ENCODE measurements at regions not wholly inside any gene's neighbourhood (a gene's known extent, or its start where the extent isn't known, plus 50 kb on each side); places are given as distances from the start of the nearest gene placed in this dataset.

DNA sequence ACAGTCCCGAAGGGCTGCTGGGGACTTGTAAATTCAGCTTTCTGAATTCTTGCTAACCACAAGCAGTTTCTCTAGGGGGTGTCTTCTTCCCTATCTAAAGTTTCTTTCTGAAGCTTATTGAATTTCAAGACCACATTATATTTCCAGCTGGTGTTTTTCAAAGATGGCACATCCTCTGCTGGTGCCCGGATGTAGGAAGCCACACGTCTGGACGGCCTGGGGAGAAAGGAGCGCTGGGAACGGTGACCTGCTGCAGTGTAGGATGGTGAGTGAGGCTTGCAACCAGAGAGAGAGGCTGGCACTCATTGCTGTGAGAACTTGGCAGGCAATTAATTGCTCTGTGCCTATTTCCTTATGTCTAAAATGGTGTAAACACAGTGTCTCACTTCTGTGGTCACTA lies 776.4 kb downstream of the TYW1 start:
- no peak overlapping the region for H3K9ac ChIP-seq (ENCODE audit: low read depth, low read length)
- no peaks in the 10 kb centered on the region for H3K4me1 ChIP-seq (ENCODE audit: insufficient read depth, low read length)
- no peaks in the 10 kb centered on the region for H3K79me2 ChIP-seq (ENCODE audit: insufficient read depth, low read length)
- DNase-seq: no peak
- no peaks in the 10 kb centered on the region for H3K9me3 ChIP-seq (ENCODE audit: insufficient read depth, low read length, severe bottlenecking)
- no peak overlapping the region for H3K27ac ChIP-seq (ENCODE audit: low read length)
- no peaks in the 10 kb centered on the region for H4K20me1 ChIP-seq (ENCODE audit: insufficient read depth, low read length)
- no peak overlapping the region for H3K4me3 ChIP-seq (ENCODE audit: low read depth in 1 of 2, low read length in 2 of 2)
- TF ChIP-seq, protein P1, sequence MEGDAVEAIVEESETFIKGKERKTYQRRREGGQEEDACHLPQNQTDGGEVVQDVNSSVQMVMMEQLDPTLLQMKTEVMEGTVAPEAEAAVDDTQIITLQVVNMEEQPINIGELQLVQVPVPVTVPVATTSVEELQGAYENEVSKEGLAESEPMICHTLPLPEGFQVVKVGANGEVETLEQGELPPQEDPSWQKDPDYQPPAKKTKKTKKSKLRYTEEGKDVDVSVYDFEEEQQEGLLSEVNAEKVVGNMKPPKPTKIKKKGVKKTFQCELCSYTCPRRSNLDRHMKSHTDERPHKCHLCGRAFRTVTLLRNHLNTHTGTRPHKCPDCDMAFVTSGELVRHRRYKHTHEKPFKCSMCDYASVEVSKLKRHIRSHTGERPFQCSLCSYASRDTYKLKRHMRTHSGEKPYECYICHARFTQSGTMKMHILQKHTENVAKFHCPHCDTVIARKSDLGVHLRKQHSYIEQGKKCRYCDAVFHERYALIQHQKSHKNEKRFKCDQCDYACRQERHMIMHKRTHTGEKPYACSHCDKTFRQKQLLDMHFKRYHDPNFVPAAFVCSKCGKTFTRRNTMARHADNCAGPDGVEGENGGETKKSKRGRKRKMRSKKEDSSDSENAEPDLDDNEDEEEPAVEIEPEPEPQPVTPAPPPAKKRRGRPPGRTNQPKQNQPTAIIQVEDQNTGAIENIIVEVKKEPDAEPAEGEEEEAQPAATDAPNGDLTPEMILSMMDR (IDR thresholded peaks at IDR 0.05; ENCODE audit: borderline replicate concordance, extremely low read depth, low read length, poor library complexity, severe bottlenecking): no peak
- TF ChIP-seq EZH2 (IDR thresholded peaks at IDR 0.05; ENCODE audit: borderline replicate concordance, low read depth, low read length, severe bottlenecking): no peak
- H3K36me3 ChIP-seq (ENCODE audit: insufficient read depth, low read length): no peaks in the 10 kb centered on the region
- ATAC-seq (ENCODE audit: insufficient read depth, low read depth): no peak
- no peaks in the 10 kb centered on the region for H3K27me3 ChIP-seq (ENCODE audit: insufficient read depth, low read length, poor library complexity)
- no peak overlapping the region for H3K4me2 ChIP-seq (ENCODE audit: insufficient read depth, low read length)
- H2AFZ ChIP-seq (ENCODE audit: low read depth, low read length): no peak overlapping the region

DNA sequence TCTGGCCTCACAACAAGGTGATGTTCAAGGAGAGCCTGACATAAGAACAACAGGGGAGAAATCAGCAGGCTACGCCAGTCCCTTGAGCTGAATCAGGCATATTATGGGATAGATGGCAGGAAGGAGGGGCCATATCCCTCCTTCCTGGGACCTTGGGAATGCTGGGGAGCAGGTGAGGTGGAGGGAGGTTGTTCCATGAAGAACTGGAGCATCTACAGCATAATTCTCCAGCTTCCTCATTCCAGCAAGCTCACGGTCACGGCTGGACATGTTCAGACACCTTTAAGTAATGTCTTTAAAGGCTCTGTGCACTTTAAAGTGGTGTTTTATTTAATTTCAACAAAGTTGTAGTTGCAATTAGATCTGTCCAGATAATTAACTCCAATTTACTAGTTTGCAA lies 780.5 kb downstream of the TYW1 start:
- Histone ChIP-seq H3K4me2 (ENCODE audit: insufficient read depth, low read length) (no peak overlapping the region), H3K27me3 (ENCODE audit: insufficient read depth, low read length, poor library complexity) (no peaks in the 10 kb centered on the region), H3K4me1 (ENCODE audit: insufficient read depth, low read length) (no peaks in the 10 kb centered on the region), H3K9ac (ENCODE audit: low read depth, low read length) (no peak overlapping the region), H3K36me3 (ENCODE audit: insufficient read depth, low read length) (no peaks in the 10 kb centered on the region), H4K20me1 (ENCODE audit: insufficient read depth, low read length) (no peaks in the 10 kb centered on the region), H3K79me2 (ENCODE audit: insufficient read depth, low read length) (no peaks in the 10 kb centered on the region), H3K4me3 (ENCODE audit: low read depth in 1 of 2, low read length in 2 of 2) (no peak overlapping the region), H3K27ac (ENCODE audit: low read length) (no peak overlapping the region), H2AFZ (ENCODE audit: low read depth, low read length) (no peak overlapping the region), H3K9me3 (ENCODE audit: insufficient read depth, low read length, severe bottlenecking) (no peaks in the 10 kb centered on the region)
- no peak for ATAC-seq (ENCODE audit: insufficient read depth, low read depth)
- no peak for DNase-seq
- TF ChIP-seq, protein P1 (IDR thresholded peaks at IDR 0.05; ENCODE audit: borderline replicate concordance, extremely low read depth, low read length, poor library complexity, severe bottlenecking): no peak
- TF ChIP-seq EZH2 (IDR thresholded peaks at IDR 0.05; ENCODE audit: borderline replicate concordance, low read depth, low read length, severe bottlenecking): no peak

DNA sequence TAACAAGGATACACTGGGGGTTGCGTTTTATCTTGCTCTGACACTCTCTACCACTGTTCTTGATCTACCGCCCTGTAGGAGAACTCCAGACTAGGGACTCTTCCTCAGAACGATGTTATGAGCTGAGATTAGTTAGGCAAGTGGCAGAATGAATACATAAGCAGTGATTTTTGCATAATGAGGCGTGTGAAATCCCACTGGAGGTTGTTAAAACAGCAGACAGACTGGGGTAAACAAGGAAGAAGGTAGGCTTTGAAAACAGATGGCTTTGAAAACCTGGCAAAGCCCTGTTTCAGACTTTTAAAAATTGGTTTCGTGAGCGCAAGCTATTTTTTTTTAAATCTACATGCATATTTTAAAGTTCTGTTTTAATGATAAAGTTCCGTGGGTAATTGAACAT lies 785.2 kb downstream of the TYW1 start:
- no peak overlapping the region for H3K4me2 ChIP-seq (ENCODE audit: insufficient read depth, low read length)
- H3K27ac ChIP-seq (ENCODE audit: low read length): no peak overlapping the region
- no peaks in the 10 kb centered on the region for H4K20me1 ChIP-seq (ENCODE audit: insufficient read depth, low read length)
- no peak overlapping the region for H3K4me3 ChIP-seq (ENCODE audit: low read depth in 1 of 2, low read length in 2 of 2)
- no peak for DNase-seq
- no peaks in the 10 kb centered on the region for H3K4me1 ChIP-seq (ENCODE audit: insufficient read depth, low read length)
- H2AFZ ChIP-seq (ENCODE audit: low read depth, low read length): no peak overlapping the region
- H3K27me3 ChIP-seq (ENCODE audit: insufficient read depth, low read length, poor library complexity): no peaks in the 10 kb centered on the region
- no peaks in the 10 kb centered on the region for H3K36me3 ChIP-seq (ENCODE audit: insufficient read depth, low read length)
- H3K79me2 ChIP-seq (ENCODE audit: insufficient read depth, low read length): no peaks in the 10 kb centered on the region
- no peaks in the 10 kb centered on the region for H3K9me3 ChIP-seq (ENCODE audit: insufficient read depth, low read length, severe bottlenecking)
- no peak for ATAC-seq (ENCODE audit: insufficient read depth, low read depth)
- no peak overlapping the region for H3K9ac ChIP-seq (ENCODE audit: low read depth, low read length)
- TF ChIP-seq, protein P1 (IDR thresholded peaks at IDR 0.05; ENCODE audit: borderline replicate concordance, extremely low read depth, low read length, poor library complexity, severe bottlenecking): no peak
- TF ChIP-seq EZH2 (IDR thresholded peaks at IDR 0.05; ENCODE audit: borderline replicate concordance, low read depth, low read length, severe bottlenecking): no peak

DNA sequence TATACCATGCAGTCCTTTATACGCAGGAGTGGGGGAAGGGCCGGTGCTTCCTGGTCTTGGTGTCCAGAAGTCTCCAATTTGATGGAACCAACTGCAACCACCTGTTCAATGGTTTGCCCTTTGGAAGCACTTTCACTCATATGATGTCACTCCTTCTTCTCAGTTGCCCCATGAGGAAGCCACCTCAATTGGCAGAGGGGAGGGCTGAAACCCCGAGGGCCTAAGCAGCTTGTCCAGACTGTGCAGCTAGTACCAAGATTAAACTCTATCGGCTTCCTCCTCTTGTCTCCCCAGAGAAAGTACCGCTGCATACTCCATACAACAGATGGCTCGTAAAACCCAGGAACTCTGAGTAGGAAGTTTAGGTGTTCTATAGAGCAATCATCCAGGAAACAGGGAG lies 789.4 kb downstream of the TYW1 start:
- no peaks in the 10 kb centered on the region for H4K20me1 ChIP-seq (ENCODE audit: insufficient read depth, low read length)
- no peak overlapping the region for H3K4me2 ChIP-seq (ENCODE audit: insufficient read depth, low read length)
- no peaks in the 10 kb centered on the region for H3K27me3 ChIP-seq (ENCODE audit: insufficient read depth, low read length, poor library complexity)
- H3K9ac ChIP-seq (ENCODE audit: low read depth, low read length): no peak overlapping the region
- no peak for TF ChIP-seq EZH2 (IDR thresholded peaks at IDR 0.05; ENCODE audit: borderline replicate concordance, low read depth, low read length, severe bottlenecking)
- TF ChIP-seq, protein P1 (IDR thresholded peaks at IDR 0.05; ENCODE audit: borderline replicate concordance, extremely low read depth, low read length, poor library complexity, severe bottlenecking): no peak
- no peak overlapping the region for H3K4me3 ChIP-seq (ENCODE audit: low read depth in 1 of 2, low read length in 2 of 2)
- no peak overlapping the region for H3K27ac ChIP-seq (ENCODE audit: low read length)
- ATAC-seq (ENCODE audit: insufficient read depth, low read depth): no peak
- H3K79me2 ChIP-seq (ENCODE audit: insufficient read depth, low read length): no peaks in the 10 kb centered on the region
- H3K4me1 ChIP-seq (ENCODE audit: insufficient read depth, low read length): no peaks in the 10 kb centered on the region
- no peak overlapping the region for H2AFZ ChIP-seq (ENCODE audit: low read depth, low read length)
- H3K9me3 ChIP-seq (ENCODE audit: insufficient read depth, low read length, severe bottlenecking): no peaks in the 10 kb centered on the region
- H3K36me3 ChIP-seq (ENCODE audit: insufficient read depth, low read length): no peaks in the 10 kb centered on the region
- no peak for DNase-seq

Measured in DND-41 (cell line).